ENCODE measurements at regions not wholly inside any gene's neighbourhood (a gene's known extent, or its start where the extent isn't known, plus 50 kb on each side); places are given as distances from the start of the nearest gene placed in this dataset.

DNA sequence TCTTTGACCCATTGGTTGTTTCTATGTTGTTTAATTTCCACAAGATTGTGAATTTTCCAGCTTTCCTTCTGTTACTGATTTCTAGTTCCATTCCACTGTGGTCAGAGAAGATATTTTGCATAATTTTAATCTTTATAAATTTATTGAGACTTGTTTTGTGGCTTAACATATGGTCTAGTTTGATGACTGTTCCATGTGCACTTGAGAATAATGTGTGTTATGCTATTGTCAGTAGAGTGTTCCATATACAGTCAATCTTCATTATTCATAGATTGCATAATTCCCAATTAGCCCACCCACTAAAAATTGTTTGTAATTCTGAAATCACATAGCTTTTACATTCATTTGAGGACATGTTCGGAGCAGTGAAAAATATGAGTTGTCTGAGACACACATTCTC, 346.1 kb upstream of the DDI1 start:
- TF ChIP-seq, protein P1, sequence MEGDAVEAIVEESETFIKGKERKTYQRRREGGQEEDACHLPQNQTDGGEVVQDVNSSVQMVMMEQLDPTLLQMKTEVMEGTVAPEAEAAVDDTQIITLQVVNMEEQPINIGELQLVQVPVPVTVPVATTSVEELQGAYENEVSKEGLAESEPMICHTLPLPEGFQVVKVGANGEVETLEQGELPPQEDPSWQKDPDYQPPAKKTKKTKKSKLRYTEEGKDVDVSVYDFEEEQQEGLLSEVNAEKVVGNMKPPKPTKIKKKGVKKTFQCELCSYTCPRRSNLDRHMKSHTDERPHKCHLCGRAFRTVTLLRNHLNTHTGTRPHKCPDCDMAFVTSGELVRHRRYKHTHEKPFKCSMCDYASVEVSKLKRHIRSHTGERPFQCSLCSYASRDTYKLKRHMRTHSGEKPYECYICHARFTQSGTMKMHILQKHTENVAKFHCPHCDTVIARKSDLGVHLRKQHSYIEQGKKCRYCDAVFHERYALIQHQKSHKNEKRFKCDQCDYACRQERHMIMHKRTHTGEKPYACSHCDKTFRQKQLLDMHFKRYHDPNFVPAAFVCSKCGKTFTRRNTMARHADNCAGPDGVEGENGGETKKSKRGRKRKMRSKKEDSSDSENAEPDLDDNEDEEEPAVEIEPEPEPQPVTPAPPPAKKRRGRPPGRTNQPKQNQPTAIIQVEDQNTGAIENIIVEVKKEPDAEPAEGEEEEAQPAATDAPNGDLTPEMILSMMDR (IDR thresholded peaks at IDR 0.05; ENCODE audit: insufficient read depth, low read length, poor library complexity, severe bottlenecking) = no peak
- H3K27me3 ChIP-seq (replicated peaks; ENCODE audit: control insufficient read depth, insufficient read depth, low read length) = no peaks in the 10 kb centered on the region

DNA sequence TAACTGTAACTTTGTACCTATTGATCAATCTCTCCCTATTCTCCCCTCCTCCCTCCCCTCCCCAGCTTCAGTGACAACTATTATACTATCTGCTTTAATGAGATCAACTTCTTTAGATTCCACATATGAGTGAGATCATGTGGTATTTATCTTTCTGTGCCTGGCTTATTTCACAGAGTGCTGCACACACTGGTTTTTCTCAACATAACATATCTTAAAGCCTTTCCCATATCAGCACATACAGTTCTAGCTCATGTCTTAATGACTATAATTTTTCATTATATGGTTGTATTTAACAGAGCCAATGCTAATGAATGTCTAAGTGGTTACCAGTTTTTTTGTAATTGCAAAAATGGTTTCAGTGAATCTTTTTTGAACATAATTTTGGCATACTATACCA, 340.3 kb upstream of the DDI1 start:
- TF ChIP-seq, protein P1 (IDR thresholded peaks at IDR 0.05; ENCODE audit: insufficient read depth, low read length, poor library complexity, severe bottlenecking) = no peak
- Histone ChIP-seq H3K36me3 (ENCODE audit: control insufficient read depth, insufficient read depth, low read length) (no peaks in the 10 kb centered on the region), H3K27me3 (replicated peaks; ENCODE audit: control insufficient read depth, insufficient read depth, low read length) (no peaks in the 10 kb centered on the region), H3K4me3 (replicated peaks; ENCODE audit: low read depth, low read length) (no peak overlapping the region)
- no peak for DNase-seq (ENCODE audit: extremely low read depth, insufficient read length)

More for the DNA sequence above, 346.1 kb upstream of the DDI1 start:
- no peak for DNase-seq (ENCODE audit: extremely low read depth, insufficient read length)
- no peak overlapping the region for H3K4me3 ChIP-seq (replicated peaks; ENCODE audit: low read depth, low read length)
- H3K36me3 ChIP-seq (ENCODE audit: control insufficient read depth, insufficient read depth, low read length) = no peaks in the 10 kb centered on the region

DNA sequence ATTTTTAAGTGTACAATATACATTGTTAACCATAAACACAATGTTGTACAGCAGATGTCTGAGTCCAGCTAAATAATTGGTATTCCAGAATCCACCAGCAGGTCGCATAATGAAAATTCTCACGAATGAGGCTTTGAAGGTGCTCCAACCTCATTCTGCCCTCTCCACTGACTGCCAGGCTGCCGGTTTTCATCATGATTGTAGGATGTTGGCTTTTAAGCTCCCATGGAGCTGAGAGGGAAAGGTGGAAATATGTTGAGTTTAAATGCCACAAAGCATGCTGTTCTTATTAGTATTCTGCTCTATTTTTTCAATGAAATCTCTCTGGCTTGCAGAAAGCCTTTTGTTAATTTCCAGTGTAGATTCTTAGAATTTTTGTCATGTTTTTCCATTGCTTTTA, 337.2 kb upstream of the DDI1 start:
- TF ChIP-seq, protein P1 (IDR thresholded peaks at IDR 0.05; ENCODE audit: insufficient read depth, low read length, poor library complexity, severe bottlenecking) = no peak
- no peak for DNase-seq (ENCODE audit: extremely low read depth, insufficient read length)
- H3K4me3 ChIP-seq (replicated peaks; ENCODE audit: low read depth, low read length) = no peak overlapping the region
- no peaks in the 10 kb centered on the region for H3K36me3 ChIP-seq (ENCODE audit: control insufficient read depth, insufficient read depth, low read length)
- H3K27me3 ChIP-seq (replicated peaks; ENCODE audit: control insufficient read depth, insufficient read depth, low read length) = no peaks in the 10 kb centered on the region

DNA sequence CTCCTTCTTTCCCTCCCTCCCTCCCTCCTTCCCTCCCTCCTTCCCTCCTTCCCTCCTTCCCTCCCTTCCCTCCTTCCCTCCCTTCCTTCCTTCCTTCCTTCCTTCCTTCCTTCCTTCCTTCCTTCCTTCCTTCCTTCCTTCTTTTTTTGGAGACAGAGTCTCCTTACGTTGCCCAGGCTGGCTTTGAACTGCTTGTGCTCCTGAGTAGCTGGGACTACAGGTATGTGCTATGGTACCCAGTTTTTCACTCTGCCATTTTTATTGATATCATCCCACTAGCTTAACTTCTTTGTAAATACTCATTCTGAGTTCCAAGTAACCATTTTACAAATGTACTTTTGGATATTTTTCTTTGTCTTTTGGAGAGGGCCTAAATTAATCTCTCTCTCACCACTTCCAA, 336.8 kb upstream of the DDI1 start:
- DNase-seq (ENCODE audit: extremely low read depth, insufficient read length) = no peak
- TF ChIP-seq, protein P1 (IDR thresholded peaks at IDR 0.05; ENCODE audit: insufficient read depth, low read length, poor library complexity, severe bottlenecking) = no peak
- H3K27me3 ChIP-seq (replicated peaks; ENCODE audit: control insufficient read depth, insufficient read depth, low read length) = no peaks in the 10 kb centered on the region
- H3K36me3 ChIP-seq (ENCODE audit: control insufficient read depth, insufficient read depth, low read length) = no peaks in the 10 kb centered on the region
- H3K4me3 ChIP-seq (replicated peaks; ENCODE audit: low read depth, low read length) = no peak overlapping the region

DNA sequence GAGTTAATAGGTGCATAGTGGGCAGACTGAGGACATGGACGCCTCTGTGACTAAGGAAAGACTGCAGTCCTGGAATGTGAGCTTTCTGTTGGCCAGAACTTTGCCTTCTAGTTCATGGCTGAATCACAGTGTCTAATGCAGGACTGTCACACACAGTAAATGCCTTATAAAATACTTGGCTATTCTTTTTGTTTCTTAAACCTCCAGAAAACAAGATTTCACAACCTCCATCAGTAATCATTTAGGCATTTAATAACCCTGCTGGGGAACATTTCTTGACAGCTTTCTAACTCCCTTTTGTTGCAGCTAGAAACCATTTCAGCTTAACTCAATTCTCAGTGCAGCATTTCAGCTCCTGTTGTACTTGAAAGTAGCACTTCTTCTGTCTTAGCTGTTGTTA, 335.8 kb upstream of the DDI1 start:
- Histone ChIP-seq H3K36me3 (ENCODE audit: control insufficient read depth, insufficient read depth, low read length) (no peaks in the 10 kb centered on the region), H3K4me3 (replicated peaks; ENCODE audit: low read depth, low read length) (no peak overlapping the region), H3K27me3 (replicated peaks; ENCODE audit: control insufficient read depth, insufficient read depth, low read length) (no peaks in the 10 kb centered on the region)
- TF ChIP-seq, protein P1 (IDR thresholded peaks at IDR 0.05; ENCODE audit: insufficient read depth, low read length, poor library complexity, severe bottlenecking) = no peak
- no peak for DNase-seq (ENCODE audit: extremely low read depth, insufficient read length)

DNA sequence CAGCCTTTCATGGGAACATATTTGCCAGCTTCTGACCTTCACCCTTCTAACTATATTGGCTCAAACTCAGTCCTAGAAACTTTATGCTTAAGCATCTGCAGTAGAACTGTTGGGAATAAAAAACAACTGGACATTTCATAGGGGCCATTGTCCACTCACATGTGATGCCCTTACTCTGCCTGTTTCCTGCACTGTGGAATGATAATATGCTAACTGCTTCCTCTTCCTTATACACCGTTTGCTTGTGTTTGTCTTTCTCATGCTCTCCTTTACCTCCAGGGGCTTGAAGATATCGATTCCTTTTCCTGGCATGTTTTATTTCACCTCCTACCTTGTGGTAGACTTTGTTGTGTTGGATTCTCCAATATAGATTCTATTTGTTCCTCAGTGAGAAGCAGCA, 333.0 kb upstream of the DDI1 start:
- Histone ChIP-seq H3K36me3 (ENCODE audit: control insufficient read depth, insufficient read depth, low read length) (no peaks in the 10 kb centered on the region), H3K4me3 (replicated peaks; ENCODE audit: low read depth, low read length) (no peak overlapping the region), H3K27me3 (replicated peaks; ENCODE audit: control insufficient read depth, insufficient read depth, low read length) (no peaks in the 10 kb centered on the region)
- TF ChIP-seq, protein P1 (IDR thresholded peaks at IDR 0.05; ENCODE audit: insufficient read depth, low read length, poor library complexity, severe bottlenecking) = no peak
- DNase-seq (ENCODE audit: extremely low read depth, insufficient read length) = no peak
